ENCODE measurements at regions not wholly inside any gene's neighbourhood (a gene's known extent, or its start where the extent isn't known, plus 50 kb on each side); places are given as distances from the start of the nearest gene placed in this dataset.
"Not testable (repeated sequence)": the region's sequence is repeated elsewhere in the genome, so short reads cannot be mapped to it uniquely, and the experiment has no call there.

- not testable (repeated sequence) for DNase-seq (ENCODE audit: low read depth)
Observed at GRCh38 chr10:95137990-95138625, 55.9 kb upstream of the ACSM6 start.

- DNase-seq (ENCODE audit: low read depth) = no peak
Observed at GRCh38 chr10:95134490-95134889, 59.5 kb upstream of the ACSM6 start.

- DNase-seq (ENCODE audit: low read depth) = no peak
Observed at GRCh38 chr10:95133997-95134396, 60.0 kb upstream of the ACSM6 start.

- peak; percentile 66 for DNase-seq (ENCODE audit: low read depth)
Observed at GRCh38 chr10:95133016-95133752, 60.9 kb upstream of the ACSM6 start.

- DNase-seq (ENCODE audit: low read depth) = not testable (repeated sequence)
Observed at GRCh38 chr10:95130429-95130828, 61.1 kb upstream of the CYP2C8 start.

- no peak for DNase-seq (ENCODE audit: low read depth)
Observed at GRCh38 chr10:95125582-95125981, 56.3 kb upstream of the CYP2C8 start.

DNA sequence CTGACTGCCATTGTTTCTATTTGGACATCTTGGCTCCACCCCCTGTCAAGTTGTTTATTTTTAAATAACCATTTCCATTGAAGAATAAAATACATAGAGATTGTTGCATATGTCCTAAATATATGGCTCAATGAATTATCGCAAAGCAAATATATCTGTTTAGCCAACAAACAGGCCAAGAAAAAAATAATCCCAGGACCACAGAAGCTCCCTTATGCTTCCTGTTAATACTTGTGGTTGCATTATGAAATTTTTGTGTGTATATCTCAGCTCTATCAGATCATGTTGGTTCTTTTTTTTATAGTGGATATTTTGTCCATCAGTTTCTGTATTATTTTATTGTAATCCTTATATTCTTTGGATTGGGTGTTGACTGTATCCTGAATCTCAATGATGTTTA, 53.4 kb upstream of the CYP2C8 start:
- no peak for DNase-seq (ENCODE audit: low read depth)

- DNase-seq (ENCODE audit: low read depth) = peak; percentile 16
Observed at GRCh38 chr10:95121904-95122303, 52.6 kb upstream of the CYP2C8 start.

Data from iris pigment epithelial cell (primary cell).